B cell (primary cell): ENCODE measurements at regions not wholly inside any gene's neighbourhood (a gene's known extent, or its start where the extent isn't known, plus 50 kb on each side); places are given as distances from the start of the nearest gene placed in this dataset.
A peak's percentile ranks its signal among the peaks of the same experiment; 100 is the strongest.

Experiments
- ATAC-seq: fragments of 200-7000 bp; cut with Tn5 transposase; one replicate; pipeline ENCODE4 v1.10.0; 2021; ENCODE audit warnings: low read depth, mild to moderate bottlenecking, moderate number of reproducible peaks, moderate library complexity
- CTCF ChIA-PET: fragments of 350-600 bp; sonication (Branson Sonifier 250); formaldehyde crosslinking; loops from one replicate; lab custom pipeline; 2021; ENCODE audit warnings: antibody characterized with exemption, inconsistent platforms; lab: Charles Lee
- POLR2A ChIA-PET: fragments of 350-600 bp; sonication (Branson Sonifier 250); formaldehyde crosslinking; loops from one replicate; lab custom pipeline; 2021; ENCODE audit warnings: antibody characterized with exemption; lab: Charles Lee
- DNase-seq: peaks from one replicate; pipeline ENCODE4 v3.0.0; 2013
- H2AFZ ChIP-seq: 2 replicates; pipeline ENCODE4 v1.6.1; 2012; ENCODE audit warnings: mild to moderate bottlenecking, low read depth, low read length; ENCODE audit not compliant: insufficient read depth, poor library complexity, severe bottlenecking
- H3K27ac ChIP-seq, 2 donors: 1 replicate in 1 of 2; 2 replicates in 1 of 2; pipeline ENCODE4 v1.5.1; 2012 to 2013; ENCODE audit warnings: low read length in 2 of 2, mild to moderate bottlenecking in 2 of 2, moderate library complexity in 1 of 2
- H3K27me3 ChIP-seq, 4 experiments: fragments of 200-600 bp in 1 of 4; sonication (generic) in 1 of 4; replicated peaks in 1 of 4; 1 replicate in 2 of 4; 2 replicates in 2 of 4; pipeline versions ENCODE4 v1.6.1 to v1.7.0; 2013 to 2016; ENCODE audit warnings: low read length in 3 of 4, mild to moderate bottlenecking in 2 of 4, mixed read lengths in 1 of 4, moderate library complexity in 1 of 4; ENCODE audit not compliant: insufficient read depth in 4 of 4, control insufficient read depth in 3 of 4; ENCODE audit errors: control extremely low read depth in 1 of 4
- H3K36me3 ChIP-seq, 2 experiments: replicated peaks in 1 of 2; 1 replicate in 1 of 2; 2 replicates in 1 of 2; pipeline versions ENCODE4 v1.6.1 to v1.7.1; 2013; ENCODE audit warnings: low read length in 1 of 2; ENCODE audit not compliant: insufficient read depth in 2 of 2, control insufficient read depth in 1 of 2; ENCODE audit errors: control extremely low read depth in 1 of 2, extremely low read depth in 1 of 2
- H3K4me1 ChIP-seq, 2 donors: fragments of 200-600 bp in 1 of 2; sonication (generic) in 1 of 2; 1 replicate in 1 of 2; 2 replicates in 1 of 2; pipeline versions ENCODE4 v1.5.1 to v1.6.1; 2013 to 2017; ENCODE audit warnings: low read length in 2 of 2; ENCODE audit not compliant: control insufficient read depth in 2 of 2, insufficient read depth in 2 of 2
- H3K4me2 ChIP-seq: replicated peaks from 2 replicates; pipeline ENCODE3; 2012; ENCODE audit warnings: mild to moderate bottlenecking, low read depth, low read length; ENCODE audit not compliant: poor library complexity, severe bottlenecking
- H3K4me3 ChIP-seq, 5 experiments: fragments of 200-600 bp in 1 of 5; sonication (generic) in 1 of 5; 1 replicate in 3 of 5; 2 replicates in 2 of 5; pipeline versions ENCODE4 v1.5.1 to v1.7.0; 2011 to 2016; ENCODE audit warnings: low read length in 4 of 5, mild to moderate bottlenecking in 4 of 5, low read depth in 2 of 5, control low read depth in 1 of 5, moderate library complexity in 1 of 5; ENCODE audit not compliant: insufficient read depth in 1 of 5; ENCODE audit errors: control extremely low read depth in 1 of 5, extremely low read depth in 1 of 5
- H3K79me2 ChIP-seq: fragments of 200-600 bp; sonication (generic); one replicate; pipeline ENCODE4 v1.6.0; 2016; ENCODE audit warnings: low read length; ENCODE audit not compliant: control insufficient read depth, insufficient read depth
- H3K9ac ChIP-seq: fragments of 200-600 bp; sonication (generic); 2 replicates; pipeline ENCODE4 v1.6.1; 2017; ENCODE audit warnings: mild to moderate bottlenecking, low read length, moderate library complexity
- H3K9me3 ChIP-seq, 3 donors: one replicate each; pipeline versions ENCODE4 v1.6.1 to v1.7.1; 2013; ENCODE audit warnings: low read length in 2 of 3; ENCODE audit not compliant: control insufficient read depth in 2 of 3, insufficient read depth in 1 of 3; ENCODE audit errors: control extremely low read depth in 1 of 3
- H4K20me1 ChIP-seq: 2 replicates; pipeline ENCODE4 v1.6.0; 2012; ENCODE audit warnings: mild to moderate bottlenecking, low read length; ENCODE audit not compliant: insufficient read depth, control insufficient read depth, poor library complexity, severe bottlenecking
- H3K27ac Mint-ChIP-seq: one replicate; pipeline ENCODE4 v1.8.0; 2021; ENCODE audit warnings: mixed read lengths
- H3K27me3 Mint-ChIP-seq: one replicate; pipeline ENCODE4 v1.8.0; 2021; ENCODE audit warnings: mixed read lengths
- H3K4me1 Mint-ChIP-seq: one replicate; pipeline ENCODE4 v1.8.0; 2021; ENCODE audit warnings: mixed read lengths
- H3K4me3 Mint-ChIP-seq: one replicate; pipeline ENCODE4 v1.8.0; 2021; ENCODE audit warnings: mixed read lengths
- H3K9me3 Mint-ChIP-seq: one replicate; pipeline ENCODE4 v1.8.0; 2022; ENCODE audit warnings: mixed read lengths; ENCODE audit not compliant: insufficient read depth
- CTCF ChIP-seq: fragments of 200-600 bp; IDR thresholded peaks from one replicate; pipeline ENCODE4 v1.8.0; 2022; ENCODE audit warnings: antibody characterized with exemption, mild to moderate bottlenecking
- EZH2 ChIP-seq: IDR thresholded peaks from 2 replicates; pipeline ENCODE4 v1.6.1; 2012; ENCODE audit warnings: borderline replicate concordance, low read depth, mild to moderate bottlenecking, moderate library complexity, low read length; ENCODE audit not compliant: insufficient read depth, poor library complexity, severe bottlenecking
- WGBS: methylation state at CpG from one replicate; pipeline ENCODE4 v1.1.5; 2013; ENCODE audit warnings: missing lambda C conversion rate; ENCODE audit not compliant: insufficient coverage; 5-methylcytosine and 5-hydroxymethylcytosine counted together
- intact Hi-C: fragments of 100-400 bp; cut with micrococcal nuclease; formaldehyde crosslinking; loops from one replicate; pipeline ENCODE4 v1.10.0; 2022

GRCh38 chr22:22099194-22099486 is 116.6 kb upstream of the TOP3B start:
- H3K79me2 ChIP-seq, result peaks cover 6% of the 10 kb centered on the region
- H3K4me2 ChIP-seq, result peak overlapping the region; percentile 75
- ChIA-PET POLR2A (interaction anchor here (1.4 to 2.1 kb wide), 2 partner anchors 69 kb away, joined by 4 to 8 read pairs; no protein-coding TSS in a partner anchor), CTCF (interaction anchor here (0.6 to 4.4 kb wide), 17 partner anchors 11 to 243 kb away, joined by 3 to 47 read pairs (median 4); no protein-coding TSS in a partner anchor)
- peak overlapping the region in 4 of 5 experiments; percentile 27 to 59 (median 32) for H3K4me3 ChIP-seq
- H3K27ac ChIP-seq, result peak overlapping the region; percentile 91 to 93
- H3K27me3 ChIP-seq, result no peaks in the 10 kb centered on the region
- Mint-ChIP-seq H3K27me3 (no peaks in the 10 kb centered on the region), H3K27ac (peak overlapping the region; percentile 97), H3K9me3 (peaks cover 23% of the 10 kb centered on the region), H3K4me1 (peaks cover 53% of the 10 kb centered on the region), H3K4me3 (peak overlapping the region; percentile 86)
- H3K36me3 ChIP-seq, result no peaks in the 10 kb centered on the region
- H3K9me3 ChIP-seq, result peaks cover 0 to 41% (median 20%) of the 10 kb centered on the region in 3 donors
- TF ChIP-seq EZH2 (no peak), CTCF (no peak)
- peak overlapping the region; percentile 64 for H2AFZ ChIP-seq
- intact Hi-C loops, result loop anchor here (1.0 to 2.0 kb wide), 2 partner anchors 12 to 38 kb away; no protein-coding TSS in a partner anchor
- no CpG with 5 or more reads among the region's 5 CpGs for WGBS
- H3K9ac ChIP-seq, result peak overlapping the region; percentile 56
- H4K20me1 ChIP-seq, result no peaks in the 10 kb centered on the region
- DNase-seq, result peak; percentile 72
- H3K4me1 ChIP-seq, result peaks cover 33 to 36% of the 10 kb centered on the region in 2 donors
- peak; percentile 91 for ATAC-seq

GRCh38 chr22:22098457-22099193 is 116.0 kb upstream of the TOP3B start:
- peak overlapping the region; percentile 97 for H3K27ac Mint-ChIP-seq
- Histone ChIP-seq H3K27me3 (no peaks in the 10 kb centered on the region), H4K20me1 (no peaks in the 10 kb centered on the region), H3K79me2 (peaks cover 6% of the 10 kb centered on the region), H3K9ac (peak overlapping the region; percentile 56), H3K36me3 (no peaks in the 10 kb centered on the region), H3K27ac (peak overlapping the region; percentile 91 to 93), H3K4me3 (peak overlapping the region in 4 of 5 experiments; percentile 27 to 59 (median 32)), H3K9me3 (peaks cover 1 to 41% (median 20%) of the 10 kb centered on the region in 3 donors), H3K4me1 (peaks cover 34 to 36% of the 10 kb centered on the region in 2 donors), H2AFZ (peak overlapping the region; percentile 64), H3K4me2 (peak overlapping the region; percentile 75)
- H3K27me3 Mint-ChIP-seq, result no peaks in the 10 kb centered on the region
- peaks cover 25% of the 10 kb centered on the region for H3K9me3 Mint-ChIP-seq
- POLR2A ChIA-PET, result interaction anchor here (1.3 to 2.1 kb wide), 3 partner anchors 37 to 69 kb away, joined by 4 to 8 read pairs (median 5); no protein-coding TSS in a partner anchor
- intact Hi-C loops, result loop anchor here (1.0 to 2.0 kb wide), 2 partner anchors 13 to 38 kb away; no protein-coding TSS in a partner anchor
- H3K4me3 Mint-ChIP-seq, result peak overlapping the region; percentile 86
- TF ChIP-seq EZH2 (no peak), CTCF (no peak)
- 18% methylated on average over 2 of the region's 9 CpGs for WGBS
- CTCF ChIA-PET, result interaction anchor here (0.6 to 4.4 kb wide), 15 partner anchors 11 to 324 kb away, joined by 3 to 47 read pairs (median 4); no protein-coding TSS in a partner anchor
- DNase-seq (peak; percentile 53), ATAC-seq (peak; percentile 48)
- H3K4me1 Mint-ChIP-seq, result peaks cover 53% of the 10 kb centered on the region
